ENCODE measurements at regions not wholly inside any gene's neighbourhood (a gene's known extent, or its start where the extent isn't known, plus 50 kb on each side); places are given as distances from the start of the nearest gene placed in this dataset.
"Not testable (repeated sequence)": the region's sequence is repeated elsewhere in the genome, so short reads cannot be mapped to it uniquely, and the experiment has no call there.

GRCh38 chr1:209160230-209160629 lies 423.3 kb upstream of the CAMK1G start:
- DNase-seq (ENCODE audit: low read depth, low spot score), result no peak

- DNase-seq (ENCODE audit: low read depth, low spot score), result no peak
Measured at GRCh38 chr1:209162651-209163050, 420.9 kb upstream of the CAMK1G start.

- DNase-seq (ENCODE audit: low read depth, low spot score), result peak; percentile 60
Measured at GRCh38 chr1:209168204-209168603, 415.3 kb upstream of the CAMK1G start.

GRCh38 chr1:209171151-209171550 lies 412.4 kb upstream of the CAMK1G start:
- DNase-seq (ENCODE audit: low read depth, low spot score), result no peak

- no peak for DNase-seq (ENCODE audit: low read depth, low spot score)
Measured at GRCh38 chr1:209172286-209172685, 411.2 kb upstream of the CAMK1G start.

- not testable (repeated sequence) for DNase-seq (ENCODE audit: low read depth, low spot score)
Measured at GRCh38 chr1:209172792-209173542, 410.5 kb upstream of the CAMK1G start.

GRCh38 chr1:209173796-209174195 lies 409.7 kb upstream of the CAMK1G start:
- not testable (repeated sequence) for DNase-seq (ENCODE audit: low read depth, low spot score)

GRCh38 chr1:209176866-209177430 lies 406.6 kb upstream of the CAMK1G start:
- no peak for DNase-seq (ENCODE audit: low read depth, low spot score)

- no peak for DNase-seq (ENCODE audit: low read depth, low spot score)
Measured at GRCh38 chr1:209183195-209183594, 400.3 kb upstream of the CAMK1G start.

- DNase-seq (ENCODE audit: low read depth, low spot score), result no peak
Measured at GRCh38 chr1:209187589-209187988, 395.9 kb upstream of the CAMK1G start.

GRCh38 chr1:209190591-209191261 lies 392.8 kb upstream of the CAMK1G start:
- DNase-seq (ENCODE audit: low read depth, low spot score), result peak; percentile 24

GRCh38 chr1:209191262-209191634 lies 392.3 kb upstream of the CAMK1G start:
- no peak for DNase-seq (ENCODE audit: low read depth, low spot score)

GRCh38 chr1:209196140-209196539 lies 387.4 kb upstream of the CAMK1G start:
- no peak for DNase-seq (ENCODE audit: low read depth, low spot score)

- no peak for DNase-seq (ENCODE audit: low read depth, low spot score)
Measured at GRCh38 chr1:209198961-209199750, 384.4 kb upstream of the CAMK1G start.

- DNase-seq (ENCODE audit: low read depth, low spot score), result no peak
Measured at GRCh38 chr1:209199822-209200221, 383.7 kb upstream of the CAMK1G start.

- not testable (repeated sequence) for DNase-seq (ENCODE audit: low read depth, low spot score)
Measured at GRCh38 chr1:209202321-209202720, 381.2 kb upstream of the CAMK1G start.

- peak; percentile 15 for DNase-seq (ENCODE audit: low read depth, low spot score)
Measured at GRCh38 chr1:209202830-209203532, 380.5 kb upstream of the CAMK1G start.

- no peak for DNase-seq (ENCODE audit: low read depth, low spot score)
Measured at GRCh38 chr1:209203533-209203895, 380.0 kb upstream of the CAMK1G start.

GRCh38 chr1:209205039-209205438 lies 378.5 kb upstream of the CAMK1G start:
- DNase-seq (ENCODE audit: low read depth, low spot score), result no peak

- DNase-seq (ENCODE audit: low read depth, low spot score), result no peak
Measured at GRCh38 chr1:209207126-209207700, 376.3 kb upstream of the CAMK1G start.

GRCh38 chr1:209207701-209208286 lies 375.7 kb upstream of the CAMK1G start:
- peak; percentile 20 for DNase-seq (ENCODE audit: low read depth, low spot score)

All from pulmonary artery endothelial cell (primary cell).